SK-N-SH (cell line): ENCODE measurements at regions not wholly inside any gene's neighbourhood (a gene's known extent, or its start where the extent isn't known, plus 50 kb on each side); places are given as distances from the start of the nearest gene placed in this dataset.

ENCODE experiments used
- CTCF ChIA-PET: fragments of 300-600, 350-600 bp; formaldehyde crosslinking; extraction: SDS; loops from one replicate; lab custom pipeline; 2021; lab: Yijun Ruan, JAX
- POLR2A ChIA-PET: fragments of 350-600 bp; sonication (Branson Sonifier 250); formaldehyde crosslinking; extraction: SDS; loops from one replicate; lab custom pipeline; 2020; ENCODE audit warnings: antibody characterized with exemption, inconsistent platforms; lab: Yijun Ruan, JAX
- DNase-seq: peaks from one replicate; pipeline ENCODE4 v3.0.0; 2012
- H2AFZ ChIP-seq: fragments of 200-600 bp; sonication (generic); 2 replicates; pipeline ENCODE4 v1.8.1; 2016; ENCODE audit warnings: antibody characterized with exemption, mild to moderate bottlenecking, low read depth
- H3F3A ChIP-seq: fragments of 200-600 bp; sonication (generic); replicated peaks from 2 replicates; pipeline ENCODE3; 2016; ENCODE audit warnings: antibody characterized with exemption, mild to moderate bottlenecking; ENCODE audit not compliant: insufficient read depth
- H3K27ac ChIP-seq, 2 experiments: fragments of 200-500 bp in 1 of 2; fragments of 200-600 bp in 1 of 2; sonication (Bioruptor generic) in 1 of 2; sonication (generic), shearing (Covaris generic) in 1 of 2; 2 replicates each; pipeline versions ENCODE4 v1.5.1 to v1.6.1; 2014 to 2016; ENCODE audit warnings: low read depth in 2 of 2, inconsistent platforms in 1 of 2, low read length in 1 of 2, mild to moderate bottlenecking in 1 of 2, mixed read lengths in 1 of 2
- H3K27me3 ChIP-seq: fragments of 200-600 bp; sonication (generic), shearing (Covaris generic); 2 replicates; pipeline ENCODE4 v1.6.1; 2016; ENCODE audit warnings: mixed run types; ENCODE audit not compliant: insufficient read depth
- H3K36me3 ChIP-seq, 2 experiments: fragments of 200-500 bp in 1 of 2; fragments of 200-600 bp in 1 of 2; sonication (Bioruptor generic) in 1 of 2; sonication (generic) in 1 of 2; replicated peaks in 1 of 2; 2 replicates each; pipeline versions ENCODE3 to v1.5.1; 2014 to 2016; ENCODE audit warnings: low read length in 1 of 2, mild to moderate bottlenecking in 1 of 2; ENCODE audit not compliant: insufficient read depth in 2 of 2, control insufficient read depth in 1 of 2
- H3K4me1 ChIP-seq, 2 experiments: fragments of 200-500 bp in 1 of 2; fragments of 200-600 bp in 1 of 2; sonication (Bioruptor generic) in 1 of 2; sonication (generic), shearing (Covaris generic) in 1 of 2; 2 replicates each; pipeline versions ENCODE4 v1.5.1 to v1.6.1; 2014 to 2016; ENCODE audit warnings: low read depth in 1 of 2, low read length in 1 of 2, mixed run types in 1 of 2; ENCODE audit not compliant: insufficient read depth in 2 of 2, control insufficient read depth in 1 of 2
- H3K4me2 ChIP-seq: fragments of 200-600 bp; sonication (generic), shearing (Covaris generic); 2 replicates; pipeline ENCODE4 v1.6.1; 2017; ENCODE audit warnings: mixed run types
- H3K4me3 ChIP-seq, 2 experiments: fragments of 200-500 bp in 1 of 2; fragments of 200-600 bp in 1 of 2; sonication (Bioruptor generic) in 1 of 2; sonication (generic), shearing (Covaris generic) in 1 of 2; 2 replicates each; pipeline versions ENCODE4 v1.5.1 to v1.8.1; 2014 to 2016; ENCODE audit warnings: low read depth in 2 of 2, inconsistent platforms in 1 of 2, low read length in 1 of 2, mild to moderate bottlenecking in 1 of 2, mixed read lengths in 1 of 2, moderate library complexity in 1 of 2
- H3K79me2 ChIP-seq: fragments of 200-600 bp; sonication (generic); 2 replicates; pipeline ENCODE4 v1.8.1; 2017; ENCODE audit warnings: mild to moderate bottlenecking; ENCODE audit not compliant: insufficient read depth
- H3K9ac ChIP-seq: fragments of 200-600 bp; sonication (generic); 2 replicates; pipeline ENCODE4 v1.6.1; 2017; ENCODE audit warnings: mixed run types
- H3K9me2 ChIP-seq: fragments of 200-600 bp; sonication (generic); 2 replicates; pipeline ENCODE4 v1.6.1; 2017; ENCODE audit warnings: mixed run types
- H3K9me3 ChIP-seq: fragments of 200-600 bp; sonication (generic); 2 replicates; pipeline ENCODE4 v1.6.1; 2017; ENCODE audit warnings: mixed run types, mild to moderate bottlenecking, moderate library complexity
- H4K20me1 ChIP-seq: fragments of 200-600 bp; sonication (generic); 2 replicates; pipeline ENCODE4 v1.6.1; 2017; ENCODE audit warnings: mild to moderate bottlenecking, mixed run types; ENCODE audit not compliant: insufficient read depth
- CHD2 ChIP-seq: fragments of 150-350 bp; IDR thresholded peaks from 2 replicates; pipeline ENCODE4 v1.6.1; 2018; ENCODE audit warnings: low read length; ENCODE audit not compliant: partially characterized antibody
- CTCF ChIP-seq: fragments of 200-600 bp; sonication (generic); IDR thresholded peaks from 2 replicates; pipeline ENCODE4 v1.6.1; 2017; ENCODE audit warnings: antibody characterized with exemption, mild to moderate bottlenecking, moderate library complexity
- EP300 ChIP-seq, 2 experiments: IDR thresholded peaks; 2 replicates each; pipeline versions ENCODE4 v1.4.0 to v1.6.1; 2012; ENCODE audit warnings: borderline replicate concordance in 1 of 2, low read depth in 1 of 2, low read length in 1 of 2
- FOXJ3 ChIP-seq: sonication (generic); formaldehyde crosslinking; IDR thresholded peaks from 2 replicates; pipeline ENCODE4 v1.5.1; 2020; ENCODE audit warnings: mild to moderate bottlenecking, missing genetic modification reagents
- MAX ChIP-seq: IDR thresholded peaks from 2 replicates; pipeline ENCODE4 v1.4.0; 2012; ENCODE audit warnings: low read depth
- PBX3 ChIP-seq: IDR thresholded peaks from 2 replicates; pipeline ENCODE4; 2012
- POLR2AphosphoS5 ChIP-seq: IDR thresholded peaks from 2 replicates; pipeline ENCODE4 v1.6.1; 2012; ENCODE audit warnings: low read depth, low read length
- RAD21 ChIP-seq: IDR thresholded peaks from 2 replicates; pipeline ENCODE4 v1.6.1; 2012; ENCODE audit warnings: mild to moderate bottlenecking, low read length
- RCOR1 ChIP-seq: fragments of 150-350 bp; IDR thresholded peaks from 2 replicates; pipeline ENCODE4 v1.6.1; 2017; ENCODE audit warnings: antibody characterized with exemption, low read length
- SIN3A ChIP-seq: IDR thresholded peaks from 2 replicates; pipeline ENCODE4 v1.6.1; 2012; ENCODE audit warnings: low read depth, mild to moderate bottlenecking, low read length, moderate library complexity, borderline replicate concordance
- SMC3 ChIP-seq: IDR thresholded peaks from 2 replicates; pipeline ENCODE4 v1.6.1; 2012; ENCODE audit warnings: low read depth, low read length, improper control_type of control experiment
- TCF12 ChIP-seq: IDR thresholded peaks from 2 replicates; pipeline ENCODE4 v1.4.0; 2012
- USF2 ChIP-seq: fragments of 150-350 bp; IDR thresholded peaks from 2 replicates; pipeline ENCODE4 v1.6.1; 2017; ENCODE audit warnings: antibody characterized with exemption, low read length, low read depth, borderline replicate concordance
- WGBS: methylation state at CpG from one replicate; pipeline ENCODE4 v1.1.6; 2017; ENCODE audit warnings: low lambda C conversion rate; 5-methylcytosine and 5-hydroxymethylcytosine counted together

GRCh38 chr17:45639297-45639849 is 144.7 kb upstream of the CRHR1 start:
- DNase-seq: no peak
- H2AFZ ChIP-seq: no peak overlapping the region
- 100% methylated on average over 4 of the region's 4 CpGs for WGBS
- H3F3A ChIP-seq: no peaks in the 10 kb centered on the region
- H3K9me3 ChIP-seq: no peaks in the 10 kb centered on the region
- H3K9ac ChIP-seq: no peak overlapping the region
- peaks cover 3 to 9% of the 10 kb centered on the region in 2 experiments for H3K36me3 ChIP-seq
- TF ChIP-seq TCF12: no peak
- TF ChIP-seq CTCF: no peak
- no peak for TF ChIP-seq FOXJ3 (CRISPR knock-in tag)
- no peak for TF ChIP-seq SIN3A
- TF ChIP-seq PBX3: no peak
- no peak for TF ChIP-seq POLR2AphosphoS5
- no peak for TF ChIP-seq EP300 (IDR thresholded peaks at IDR 0.05; ENCODE audit: borderline replicate concordance in 1 of 2, low read depth in 1 of 2, low read length in 1 of 2)
- no peak for TF ChIP-seq RCOR1
- H3K27ac ChIP-seq: no peak overlapping the region
- CTCF ChIA-PET: interaction anchor here (1.0 to 5.0 kb wide), 13 partner anchors 9 to 219 kb away, joined by 3 to 211 read pairs (median 8); no protein-coding TSS in a partner anchor
- H3K9me2 ChIP-seq: no peaks in the 10 kb centered on the region
- H3K4me3 ChIP-seq: no peak overlapping the region
- no peaks in the 10 kb centered on the region for H3K79me2 ChIP-seq
- POLR2A ChIA-PET: no interaction called here
- no peaks in the 10 kb centered on the region for H3K4me1 ChIP-seq
- no peaks in the 10 kb centered on the region for H3K27me3 ChIP-seq
- H4K20me1 ChIP-seq: no peaks in the 10 kb centered on the region
- H3K4me2 ChIP-seq: no peak overlapping the region

GRCh38 chr17:45640141-45640850 is 143.8 kb upstream of the CRHR1 start:
- 17% methylated on average over 3 of the region's 3 CpGs for WGBS
- Histone ChIP-seq H3K79me2 (no peaks in the 10 kb centered on the region), H3K4me2 (no peak overlapping the region), H3F3A (no peaks in the 10 kb centered on the region), H3K4me1 (no peaks in the 10 kb centered on the region), H3K9me2 (no peaks in the 10 kb centered on the region)
- CTCF ChIA-PET: interaction anchor here (0.5 to 5.0 kb wide), 56 partner anchors 9 to 494 kb away, joined by 3 to 211 read pairs (median 4); partner anchors contain the start of gene CRHR1
- TF ChIP-seq MAX: no peak
- peak; percentile 34 for TF ChIP-seq CHD2
- TF ChIP-seq RAD21: peak; percentile 95
- TF ChIP-seq USF2: no peak
- TF ChIP-seq RCOR1: peak; percentile 54; the same call in 1 of the 2 replicates
- TF ChIP-seq SMC3: peak; percentile 83
- TF ChIP-seq CTCF: peak; percentile 98
- TF ChIP-seq, all 33 proteins: peak for 5
- Histone ChIP-seq H3K4me3 (no peak overlapping the region; a peak in 1 of 4 replicates), H3K9me3 (no peaks in the 10 kb centered on the region), H3K36me3 (peaks cover 3 to 9% of the 10 kb centered on the region in 2 experiments), H3K27me3 (no peaks in the 10 kb centered on the region), H3K9ac (no peak overlapping the region), H4K20me1 (no peaks in the 10 kb centered on the region), H3K27ac (no peak overlapping the region), H2AFZ (no peak overlapping the region)
- POLR2A ChIA-PET: no interaction called here
- DNase-seq: peak; percentile 82
